ENCODE measurements at regions not wholly inside any gene's neighbourhood (a gene's known extent, or its start where the extent isn't known, plus 50 kb on each side); places are given as distances from the start of the nearest gene placed in this dataset.

DNA sequence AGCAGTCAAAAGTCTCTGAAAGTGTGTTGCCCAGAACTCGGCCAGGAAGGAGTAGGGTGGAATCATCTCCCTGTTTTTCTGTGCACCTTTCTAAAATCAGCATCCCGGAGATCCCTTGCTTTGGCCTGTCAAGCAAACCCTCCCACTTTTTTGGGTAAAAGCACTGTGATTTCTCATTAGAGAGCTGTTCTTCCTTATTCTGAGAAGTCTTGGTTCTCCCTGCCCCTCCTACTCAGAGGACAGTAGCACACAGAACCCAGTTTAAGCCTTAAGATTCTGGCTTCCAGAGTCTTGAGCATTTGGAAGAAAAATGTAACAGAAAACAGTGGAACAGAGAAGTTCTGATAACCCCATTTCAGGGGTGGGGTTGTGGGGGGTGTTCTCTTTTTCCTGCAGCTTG, 52.6 kb upstream of the KATNAL1 start:
- no peak for DNase-seq

DNA sequence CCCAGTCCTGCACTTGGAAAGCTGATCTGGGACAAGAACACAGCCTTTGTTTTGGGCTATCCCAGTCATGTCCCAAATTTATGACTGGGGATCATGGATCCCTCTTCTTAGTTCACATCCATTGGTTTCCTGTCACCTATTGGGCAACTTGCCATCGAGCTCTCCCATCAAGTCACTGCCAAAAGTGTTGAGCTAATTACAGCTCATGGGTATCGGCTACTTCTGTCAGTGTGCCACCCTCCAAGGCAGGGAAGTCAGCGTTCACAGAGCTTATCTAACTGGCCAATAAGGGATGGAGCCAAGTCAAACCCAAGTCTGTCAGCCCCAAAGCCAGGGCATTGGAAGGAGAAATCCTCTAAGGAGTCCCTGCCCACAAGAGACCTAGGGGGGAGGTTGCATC, 53.2 kb upstream of the KATNAL1 start:
- no peak for DNase-seq

DNA sequence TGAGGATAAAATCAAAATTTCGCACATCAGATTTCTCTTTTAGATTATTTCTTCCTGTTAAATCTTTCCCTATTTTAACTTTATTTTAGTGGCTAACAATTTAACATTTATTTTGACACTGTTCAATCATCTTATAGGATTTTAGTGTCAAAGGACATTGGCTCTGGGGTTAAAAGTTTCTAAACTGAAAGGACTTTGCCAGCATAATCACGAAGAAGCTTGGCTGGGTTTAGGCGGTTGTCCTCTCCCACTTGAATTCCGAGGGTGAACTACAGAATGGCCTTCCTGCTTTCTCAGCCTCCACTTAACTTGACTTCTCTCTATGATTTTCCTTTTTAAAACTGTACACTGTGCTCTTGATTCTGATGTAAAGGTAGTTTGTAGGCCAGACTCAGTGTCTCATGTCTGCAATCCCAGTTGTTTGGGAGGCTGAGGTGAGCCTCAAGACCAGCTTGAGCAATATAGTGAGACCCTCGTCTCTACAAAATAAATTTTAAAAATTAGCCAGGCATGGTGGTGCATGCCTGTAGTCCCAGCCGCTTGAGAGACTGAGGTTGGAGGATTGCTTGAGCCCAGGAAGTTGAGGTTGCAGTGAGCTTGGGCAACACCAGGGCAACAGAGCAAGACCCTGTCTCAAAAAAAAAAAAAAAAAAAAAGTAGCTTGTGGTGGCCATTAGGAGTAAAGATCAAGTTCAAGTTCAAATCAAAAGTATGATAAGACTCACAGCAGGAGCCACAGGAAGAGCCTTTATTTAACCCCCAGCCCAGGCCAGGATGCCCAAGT, 54.8 kb upstream of the KATNAL1 start:
- no peak for DNase-seq

DNA sequence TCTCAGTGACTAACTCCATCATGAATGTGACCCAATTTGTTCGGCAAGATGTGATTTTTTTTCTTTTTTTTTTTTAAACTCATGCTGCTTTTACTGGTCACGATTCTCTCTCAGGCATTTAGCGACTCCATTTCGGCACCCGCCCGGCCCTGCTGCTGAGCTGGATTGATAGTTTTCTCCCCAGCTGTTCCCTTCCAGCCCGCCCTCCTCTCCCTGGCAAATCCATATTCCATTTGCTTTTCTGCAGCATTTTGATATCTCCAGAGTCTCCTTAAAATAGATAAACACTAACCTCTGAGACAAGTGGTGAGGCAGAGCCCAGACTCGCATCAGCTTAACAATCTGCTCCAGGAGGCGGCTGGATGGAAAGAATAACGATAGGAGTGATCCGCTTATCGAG, 55.5 kb upstream of the KATNAL1 start:
- peak; percentile 51 for DNase-seq

DNA sequence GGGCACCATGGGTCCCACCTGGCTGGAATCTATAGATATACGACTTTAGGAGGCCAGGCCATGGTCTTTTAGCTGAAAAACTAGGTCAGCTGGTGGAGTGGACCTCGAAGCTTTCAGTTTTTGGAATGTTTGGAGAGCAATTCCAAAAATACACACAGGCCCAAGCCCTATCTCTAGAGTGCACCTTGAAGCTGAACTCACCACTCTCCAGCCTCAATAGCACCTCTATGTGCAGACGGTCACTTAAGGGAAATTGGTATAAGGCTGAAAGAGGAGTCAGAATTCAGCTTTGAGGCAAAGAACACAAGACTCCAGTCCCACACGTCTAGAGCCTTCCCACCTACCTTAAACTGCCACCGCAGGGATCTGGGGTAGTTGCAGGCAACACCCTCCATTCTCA, 56.4 kb upstream of the KATNAL1 start:
- DNase-seq = no peak

DNA sequence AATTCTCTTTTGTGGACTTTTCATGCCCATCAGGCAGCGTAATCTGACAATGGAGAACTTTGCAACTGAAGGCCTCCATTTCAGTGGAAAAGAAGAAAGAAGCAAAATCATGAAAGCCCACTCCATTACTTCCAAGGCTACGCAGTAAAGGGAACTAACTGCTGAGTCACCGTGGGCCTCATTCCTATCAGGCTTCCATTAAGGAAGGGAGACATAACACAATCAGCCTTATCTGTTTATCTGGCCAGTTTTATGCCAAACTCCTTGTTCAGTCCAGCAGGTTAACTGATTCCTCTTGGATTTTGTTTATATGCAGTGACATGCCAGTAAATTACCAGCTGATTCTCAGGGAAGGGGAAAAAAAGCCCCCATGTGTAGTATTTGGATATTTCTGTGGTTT, 56.8 kb upstream of the KATNAL1 start:
- no peak for DNase-seq

DNA sequence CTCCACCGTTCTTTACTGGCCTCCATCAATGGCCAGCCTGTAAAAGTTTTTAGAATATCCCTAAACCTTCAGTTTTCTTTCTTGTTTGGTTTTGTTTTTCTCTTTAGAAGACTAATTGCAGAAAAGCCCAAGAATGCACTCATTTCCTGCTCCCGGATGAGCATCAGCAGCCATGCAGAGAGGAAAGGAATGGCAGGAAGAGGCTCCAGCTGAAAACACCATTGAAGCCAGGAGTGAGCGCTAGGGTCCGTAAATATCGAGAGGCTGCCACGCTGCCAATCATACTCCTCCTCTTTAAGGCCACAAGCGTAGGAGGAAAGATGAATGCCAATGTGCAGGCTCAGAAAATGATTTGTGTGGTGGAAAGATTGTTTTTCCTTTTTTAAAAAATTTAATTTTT, 57.4 kb upstream of the UBE2L5 start:
- DNase-seq = no peak

DNA sequence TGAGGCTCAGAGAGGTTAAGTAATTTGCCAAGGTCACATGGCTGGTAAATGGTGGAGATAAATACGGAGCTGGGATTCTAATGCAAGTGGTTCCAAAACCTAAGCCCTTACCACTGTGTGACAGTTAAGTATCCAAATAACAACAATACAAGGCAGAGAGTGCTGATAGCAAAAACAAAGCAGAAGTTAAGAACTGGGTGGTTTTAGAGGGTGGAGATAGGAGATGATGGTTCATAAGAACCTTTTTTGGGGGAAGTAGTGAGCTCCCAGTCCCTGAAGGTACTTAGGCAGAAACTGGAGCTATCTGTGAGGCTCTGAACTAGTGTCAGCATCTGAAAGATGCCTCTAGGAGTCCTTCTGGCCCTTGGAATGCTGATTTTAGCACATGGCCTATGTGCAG, 56.2 kb upstream of the UBE2L5 start:
- no peak for DNase-seq

DNA sequence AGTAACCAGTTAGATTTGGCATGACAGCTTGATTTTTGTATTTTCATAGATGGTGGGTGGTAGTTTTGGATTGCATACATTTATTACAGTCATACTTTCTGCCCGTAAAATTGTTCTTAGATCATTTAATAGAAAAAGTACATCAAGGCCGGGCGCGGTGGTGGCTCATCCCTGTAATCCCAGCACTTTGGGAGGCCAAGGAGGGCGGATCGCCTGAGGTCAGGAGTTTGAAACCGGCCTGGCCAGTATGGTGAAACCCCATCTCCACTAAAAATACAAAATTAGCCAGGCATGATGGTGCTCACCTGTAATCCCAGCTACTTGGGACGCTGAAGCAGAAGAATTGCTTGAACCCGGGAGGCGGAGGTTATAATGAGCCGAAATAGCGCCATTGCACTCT, 55.0 kb upstream of the UBE2L5 start:
- no peak for DNase-seq

DNA sequence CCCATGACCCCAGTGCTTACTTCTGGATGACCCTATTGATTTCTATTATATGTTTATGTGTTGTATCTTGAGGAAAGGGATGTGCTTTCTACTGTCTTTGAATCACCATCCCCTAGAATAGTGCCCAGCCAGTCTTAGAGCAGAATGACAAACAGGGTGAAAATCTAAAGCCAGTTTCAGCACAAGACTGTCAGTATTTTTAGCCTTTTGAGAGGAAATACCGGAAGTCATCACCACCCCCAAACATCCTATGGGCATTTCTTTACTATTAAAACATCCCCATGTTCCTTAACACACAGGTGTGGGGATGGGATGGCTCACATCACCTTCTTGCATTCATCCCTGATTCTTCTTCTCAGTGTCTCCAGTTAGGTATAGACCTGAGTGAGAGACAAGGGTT, 52.1 kb upstream of the UBE2L5 start:
- no peak for DNase-seq

DNA sequence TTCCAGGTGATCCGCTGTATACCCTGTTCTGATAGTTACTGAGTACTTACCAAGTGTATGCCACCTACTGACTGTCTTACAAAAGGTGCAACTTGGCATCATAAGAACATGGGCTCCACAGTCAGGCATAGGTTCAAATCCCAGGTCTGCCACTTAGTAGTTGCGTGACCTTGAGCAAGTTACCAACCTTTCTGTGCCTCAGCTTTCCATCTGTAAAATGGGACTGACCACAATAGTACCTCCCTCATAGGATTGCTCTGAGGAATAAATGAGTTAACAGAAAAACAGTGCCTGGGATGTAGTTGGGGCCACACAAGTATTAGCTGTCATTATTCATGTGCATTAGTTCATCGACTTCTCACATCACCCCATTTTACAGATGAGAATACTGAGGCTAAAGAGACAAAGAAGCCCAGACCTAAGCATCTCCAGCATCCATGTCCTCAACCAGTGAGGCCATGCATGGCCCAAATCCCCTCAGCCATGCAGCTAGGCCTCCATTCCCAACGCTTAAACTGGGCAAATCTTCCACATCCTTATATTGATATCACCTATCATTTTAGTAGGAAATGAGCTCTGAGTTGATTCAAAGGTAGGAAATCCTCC, 51.3 kb upstream of the UBE2L5 start:
- DNase-seq = no peak

DNA sequence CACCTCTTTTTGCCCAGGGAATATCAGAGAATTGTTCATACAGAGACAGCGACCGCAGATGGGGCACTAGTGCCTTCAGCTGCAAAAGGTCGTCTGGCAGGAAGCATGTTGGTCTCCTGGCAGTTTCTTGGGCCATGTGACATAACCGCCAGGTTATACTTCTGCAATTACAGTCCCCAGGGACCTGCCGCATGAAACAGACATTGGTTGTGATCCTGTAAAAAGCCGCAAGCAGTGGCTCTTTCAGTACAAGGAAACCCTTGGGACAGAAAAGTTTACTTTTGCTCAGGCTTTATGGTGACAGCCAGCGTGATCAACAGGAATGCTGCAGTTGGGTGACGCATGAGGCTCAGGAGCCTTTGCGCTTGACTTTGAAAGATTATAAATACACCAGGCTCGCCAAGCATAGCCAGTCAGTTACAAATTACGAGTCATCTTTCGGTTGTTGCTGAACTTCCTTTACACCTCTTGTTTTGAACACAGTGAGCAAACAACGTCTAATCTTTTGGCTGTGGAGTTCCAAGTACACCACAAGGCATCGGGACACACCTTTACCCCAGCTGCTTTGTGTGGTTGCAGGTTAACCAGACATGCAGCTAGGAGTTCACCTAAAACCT, 50.5 kb upstream of the UBE2L5 start:
- DNase-seq = no peak
